ENCODE measurements at regions not wholly inside any gene's neighbourhood (a gene's known extent, or its start where the extent isn't known, plus 50 kb on each side); places are given as distances from the start of the nearest gene placed in this dataset.

DNA sequence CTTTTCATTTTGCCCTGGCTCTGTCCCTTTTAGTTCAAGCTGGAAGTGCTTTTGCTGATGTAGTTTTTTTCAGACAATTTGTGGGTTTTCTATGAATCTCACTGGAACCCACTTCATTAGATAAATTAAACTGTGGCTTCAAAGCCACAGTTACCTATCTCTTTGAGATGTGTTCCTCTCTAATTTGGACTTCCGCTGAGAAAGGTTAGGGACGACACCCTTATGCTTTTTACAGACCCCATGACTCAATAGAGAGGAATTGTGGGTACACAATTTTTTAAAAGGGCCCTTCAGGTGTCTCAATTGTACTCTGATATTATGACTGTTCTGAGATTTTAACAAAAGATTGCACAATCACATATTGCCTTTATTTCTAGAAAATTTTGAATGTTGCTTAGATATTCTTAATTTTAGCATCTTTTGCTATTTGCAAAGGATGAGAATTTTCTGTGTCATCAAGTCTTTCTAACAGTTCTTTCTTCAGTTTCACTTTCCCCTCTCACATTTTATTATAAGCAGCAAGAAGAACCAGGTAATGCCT, 110.6 kb downstream of the GADD45G start:
- TF ChIP-seq, protein P1, sequence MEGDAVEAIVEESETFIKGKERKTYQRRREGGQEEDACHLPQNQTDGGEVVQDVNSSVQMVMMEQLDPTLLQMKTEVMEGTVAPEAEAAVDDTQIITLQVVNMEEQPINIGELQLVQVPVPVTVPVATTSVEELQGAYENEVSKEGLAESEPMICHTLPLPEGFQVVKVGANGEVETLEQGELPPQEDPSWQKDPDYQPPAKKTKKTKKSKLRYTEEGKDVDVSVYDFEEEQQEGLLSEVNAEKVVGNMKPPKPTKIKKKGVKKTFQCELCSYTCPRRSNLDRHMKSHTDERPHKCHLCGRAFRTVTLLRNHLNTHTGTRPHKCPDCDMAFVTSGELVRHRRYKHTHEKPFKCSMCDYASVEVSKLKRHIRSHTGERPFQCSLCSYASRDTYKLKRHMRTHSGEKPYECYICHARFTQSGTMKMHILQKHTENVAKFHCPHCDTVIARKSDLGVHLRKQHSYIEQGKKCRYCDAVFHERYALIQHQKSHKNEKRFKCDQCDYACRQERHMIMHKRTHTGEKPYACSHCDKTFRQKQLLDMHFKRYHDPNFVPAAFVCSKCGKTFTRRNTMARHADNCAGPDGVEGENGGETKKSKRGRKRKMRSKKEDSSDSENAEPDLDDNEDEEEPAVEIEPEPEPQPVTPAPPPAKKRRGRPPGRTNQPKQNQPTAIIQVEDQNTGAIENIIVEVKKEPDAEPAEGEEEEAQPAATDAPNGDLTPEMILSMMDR (IDR thresholded peaks at IDR 0.05; ENCODE audit: low read length), result no peak
- TF ChIP-seq EZH2 (IDR thresholded peaks at IDR 0.05; ENCODE audit: borderline replicate concordance, low read length), result no peak

Measured in OCI-LY1 (cell line).